Cardiac fibroblast (primary cell): ENCODE measurements at regions not wholly inside any gene's neighbourhood (a gene's known extent, or its start where the extent isn't known, plus 50 kb on each side); places are given as distances from the start of the nearest gene placed in this dataset.

Experiments
- DNase-seq, 2 donors: peaks; one replicate each; pipeline versions ENCODE4 v3.0.0 to v3.0.0-alpha.2; 2010; ENCODE audit warnings: low read depth in 2 of 2
- H3K4me3 ChIP-seq, 2 donors: replicated peaks in 1 of 2; 1 replicate in 1 of 2; 2 replicates in 1 of 2; pipeline ENCODE4 v1.5.1; 2011; ENCODE audit warnings: low read depth in 2 of 2, low read length in 2 of 2, mild to moderate bottlenecking in 2 of 2, moderate library complexity in 1 of 2
- TF ChIP-seq, protein P1 (sequence below): IDR thresholded peaks from one replicate; pipeline ENCODE4 v1.5.1; 2011; ENCODE audit warnings: low read depth, mild to moderate bottlenecking, low read length, inconsistent platforms

DNA sequence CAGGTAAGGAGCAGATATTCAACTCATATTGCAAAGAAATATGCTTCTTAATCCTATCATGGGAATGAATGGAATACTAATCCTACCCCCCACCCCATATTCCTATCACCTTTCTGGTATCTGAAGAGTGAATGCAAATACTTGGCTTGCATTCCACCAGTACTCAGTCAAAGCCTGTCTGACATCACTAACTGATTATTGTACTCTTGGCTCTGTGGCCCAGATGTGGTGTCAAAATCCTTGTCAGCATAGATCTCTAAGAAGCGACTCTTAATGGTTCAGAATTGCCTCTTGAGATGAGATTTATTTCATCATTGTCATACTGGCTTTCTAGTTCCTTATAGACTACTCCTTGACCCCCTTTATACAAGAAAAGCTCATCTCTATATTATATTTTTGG is 604.6 kb downstream of the ADGRL2 start:
- H3K4me3 ChIP-seq = no peak overlapping the region
- TF ChIP-seq, protein P1, sequence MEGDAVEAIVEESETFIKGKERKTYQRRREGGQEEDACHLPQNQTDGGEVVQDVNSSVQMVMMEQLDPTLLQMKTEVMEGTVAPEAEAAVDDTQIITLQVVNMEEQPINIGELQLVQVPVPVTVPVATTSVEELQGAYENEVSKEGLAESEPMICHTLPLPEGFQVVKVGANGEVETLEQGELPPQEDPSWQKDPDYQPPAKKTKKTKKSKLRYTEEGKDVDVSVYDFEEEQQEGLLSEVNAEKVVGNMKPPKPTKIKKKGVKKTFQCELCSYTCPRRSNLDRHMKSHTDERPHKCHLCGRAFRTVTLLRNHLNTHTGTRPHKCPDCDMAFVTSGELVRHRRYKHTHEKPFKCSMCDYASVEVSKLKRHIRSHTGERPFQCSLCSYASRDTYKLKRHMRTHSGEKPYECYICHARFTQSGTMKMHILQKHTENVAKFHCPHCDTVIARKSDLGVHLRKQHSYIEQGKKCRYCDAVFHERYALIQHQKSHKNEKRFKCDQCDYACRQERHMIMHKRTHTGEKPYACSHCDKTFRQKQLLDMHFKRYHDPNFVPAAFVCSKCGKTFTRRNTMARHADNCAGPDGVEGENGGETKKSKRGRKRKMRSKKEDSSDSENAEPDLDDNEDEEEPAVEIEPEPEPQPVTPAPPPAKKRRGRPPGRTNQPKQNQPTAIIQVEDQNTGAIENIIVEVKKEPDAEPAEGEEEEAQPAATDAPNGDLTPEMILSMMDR = no peak
- DNase-seq = no peak

GRCh38 chr1:82401116-82401515 is 600.4 kb downstream of the ADGRL2 start:
- TF ChIP-seq, protein P1 = no peak
- DNase-seq = no peak
- H3K4me3 ChIP-seq = no peak overlapping the region

DNA sequence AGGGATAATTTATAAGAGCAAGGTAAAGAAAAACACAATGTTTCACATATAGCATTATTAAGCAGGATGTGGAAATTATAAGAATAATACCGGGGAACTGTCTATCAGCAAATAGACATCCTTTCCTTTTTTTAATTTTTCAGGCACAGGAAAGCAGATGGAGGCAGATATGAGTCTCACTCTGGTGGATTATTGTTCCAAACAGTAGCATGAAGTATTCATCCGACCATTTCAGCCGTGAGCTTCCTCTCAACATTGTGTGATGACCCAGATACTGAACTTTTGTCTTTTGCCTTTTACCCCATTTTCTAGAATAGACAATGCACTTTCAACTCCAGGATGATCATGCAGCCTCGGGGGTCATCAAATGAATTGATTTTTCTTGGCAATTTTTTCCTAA is 599.8 kb downstream of the ADGRL2 start:
- no peak for DNase-seq
- H3K4me3 ChIP-seq = no peak overlapping the region
- TF ChIP-seq, protein P1 = no peak

DNA sequence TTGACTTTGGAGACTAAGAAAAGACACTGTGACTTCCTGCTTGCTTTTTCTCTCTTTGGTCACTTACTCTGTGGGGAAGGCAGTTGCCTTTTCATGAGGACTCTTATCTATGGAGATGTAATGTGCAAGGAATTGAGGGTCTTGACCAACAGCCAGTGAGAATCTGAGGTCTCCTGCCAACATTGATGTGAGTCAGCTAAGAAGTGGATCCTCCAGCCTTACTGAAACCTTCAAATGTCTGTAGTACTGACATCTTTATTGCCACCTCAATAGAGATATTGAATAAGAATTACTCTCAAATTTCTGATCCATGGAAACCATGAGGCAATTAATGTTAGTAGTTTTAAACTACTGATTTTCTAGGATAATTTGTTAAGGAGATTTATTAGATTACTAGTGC is 598.4 kb downstream of the ADGRL2 start:
- TF ChIP-seq, protein P1 = no peak
- DNase-seq = peak; percentile 4 to 49
- no peak overlapping the region for H3K4me3 ChIP-seq

DNA sequence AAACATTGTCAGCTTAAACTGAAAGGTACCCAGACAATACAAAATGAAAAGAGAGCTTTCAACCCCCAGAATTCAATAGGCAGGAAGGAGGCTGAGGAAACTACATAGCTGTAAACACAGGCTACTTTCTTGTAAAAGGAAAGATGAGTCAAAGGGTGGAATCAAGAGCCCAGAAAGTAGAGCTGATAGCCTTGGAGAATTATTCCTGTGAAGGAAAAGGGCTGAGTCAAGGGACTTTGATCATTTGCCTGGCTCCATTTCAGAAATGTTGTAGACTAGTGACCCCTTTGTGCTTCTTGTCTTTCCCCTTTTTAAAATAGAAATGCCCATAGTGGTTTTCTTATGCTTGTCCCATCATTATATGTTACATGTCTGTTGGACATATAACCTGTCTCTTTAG is 597.6 kb downstream of the ADGRL2 start:
- DNase-seq = peak in 1 of 2 donors; percentile 15

DNA sequence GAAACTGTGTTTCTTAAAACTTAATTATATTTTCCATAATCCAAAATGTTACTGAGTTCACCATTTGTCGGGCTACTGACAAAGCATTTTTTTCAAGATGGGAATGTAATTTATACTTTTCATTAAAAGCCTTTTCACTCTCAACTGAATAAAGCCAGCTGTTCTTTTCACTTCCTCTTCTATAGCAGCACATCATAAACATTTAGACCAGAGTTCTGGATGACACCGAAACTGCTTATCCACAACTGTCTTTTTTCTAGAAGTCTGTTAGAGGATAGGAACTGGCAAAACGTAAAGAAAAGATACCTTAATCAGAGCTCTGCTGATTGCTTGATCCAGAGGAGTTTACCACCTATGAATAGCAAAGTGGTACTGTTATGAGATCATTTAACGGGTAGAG is 594.7 kb downstream of the ADGRL2 start:
- DNase-seq = no peak
- H3K4me3 ChIP-seq = no peak overlapping the region
- TF ChIP-seq, protein P1 = no peak

More for the DNA sequence above, 597.6 kb downstream of the ADGRL2 start:
- TF ChIP-seq, protein P1 = no peak
- no peak overlapping the region for H3K4me3 ChIP-seq

- DNase-seq = peak in 1 of 2 donors; percentile 3
- TF ChIP-seq, protein P1 = no peak
- H3K4me3 ChIP-seq = no peak overlapping the region
Observed at GRCh38 chr1:82392946-82393345, 592.2 kb downstream of the ADGRL2 start.
